MCF 10A (cell line): ENCODE measurements at regions not wholly inside any gene's neighbourhood (a gene's known extent, or its start where the extent isn't known, plus 50 kb on each side); places are given as distances from the start of the nearest gene placed in this dataset.

ENCODE experiments used
- BruUV-seq: library from RNA; stranded (reverse); fragments of 400-500 nt; replicated peaks from 2 replicates; lab custom pipeline; 2021; lab: Mats Ljungman, UMichigan
- CTCF ChIA-PET: fragments of 300-600 bp; sonication (Branson Sonifier 250); formaldehyde crosslinking; extraction: SDS; loops from one replicate; lab custom pipeline; 2021; ENCODE audit warnings: antibody characterized with exemption, inconsistent platforms; lab: Yijun Ruan, JAX
- POLR2A ChIA-PET: fragments of 300-600, 350-650 bp; sonication (Branson Sonifier 250); formaldehyde crosslinking; extraction: SDS; loops from one replicate; lab custom pipeline; 2020; ENCODE audit warnings: antibody characterized with exemption, inconsistent platforms; lab: Yijun Ruan, JAX
- DNase-seq: peaks from one replicate; pipeline ENCODE4 v3.0.0-alpha.2; 2018; ENCODE audit not compliant: unreplicated experiment
- H3K27ac Mint-ChIP-seq: one replicate; pipeline ENCODE4 v1.8.0; 2022; ENCODE audit warnings: mild to moderate bottlenecking, low read depth, mixed read lengths; ENCODE audit not compliant: unreplicated experiment
- H3K27me3 Mint-ChIP-seq: one replicate; pipeline ENCODE4 v1.8.0; 2022; ENCODE audit warnings: mixed read lengths; ENCODE audit not compliant: insufficient read depth, unreplicated experiment
- H3K36me3 Mint-ChIP-seq: one replicate; pipeline ENCODE4 v1.8.0; 2022; ENCODE audit warnings: mild to moderate bottlenecking, moderate library complexity, mixed read lengths; ENCODE audit not compliant: insufficient read depth, unreplicated experiment
- H3K4me1 Mint-ChIP-seq: one replicate; pipeline ENCODE4 v1.8.0; 2022; ENCODE audit warnings: mixed read lengths; ENCODE audit not compliant: insufficient read depth, unreplicated experiment
- H3K4me3 Mint-ChIP-seq: one replicate; pipeline ENCODE4 v1.8.0; 2022; ENCODE audit warnings: mild to moderate bottlenecking, moderate library complexity, mixed read lengths; ENCODE audit not compliant: unreplicated experiment
- H3K9me3 Mint-ChIP-seq: one replicate; pipeline ENCODE4 v1.8.0; 2022; ENCODE audit warnings: mixed read lengths; ENCODE audit not compliant: unreplicated experiment
- intact Hi-C: fragments of 100-400 bp; cut with micrococcal nuclease; formaldehyde crosslinking; loops from 2 replicates; pipeline ENCODE4 v1.14.1; 2022
- TF ChIP-seq, protein P1 (sequence below): fragments of 200-600 bp; IDR thresholded peaks from one replicate; pipeline ENCODE4 v1.8.0; 2022; ENCODE audit warnings: antibody characterized with exemption, mild to moderate bottlenecking; ENCODE audit not compliant: unreplicated experiment

DNA sequence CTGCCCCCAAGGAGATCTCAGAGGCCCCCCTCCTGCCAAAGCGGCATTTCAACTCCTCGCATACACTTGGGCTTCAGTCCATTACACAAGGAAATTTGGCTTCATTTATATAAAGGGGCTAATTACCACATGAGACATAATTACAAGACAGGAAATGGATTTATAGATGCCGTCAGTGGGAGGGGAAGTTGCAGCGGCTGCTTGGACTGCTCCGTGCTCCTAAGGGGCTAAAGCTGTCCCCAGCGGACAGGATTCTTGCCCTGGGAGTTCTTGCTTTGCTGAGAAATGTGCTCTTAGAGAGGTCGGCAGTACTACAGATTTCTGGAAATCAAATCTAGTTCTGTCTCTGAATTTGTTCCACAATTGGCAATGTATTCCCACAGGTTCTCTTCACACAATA is 57.2 kb upstream of the NLK start:
- no peak overlapping the region for H3K27ac Mint-ChIP-seq
- no peak for DNase-seq
- H3K36me3 Mint-ChIP-seq: peaks cover 7% of the 10 kb centered on the region
- no peak overlapping the region for H3K4me3 Mint-ChIP-seq
- TF ChIP-seq, protein P1, sequence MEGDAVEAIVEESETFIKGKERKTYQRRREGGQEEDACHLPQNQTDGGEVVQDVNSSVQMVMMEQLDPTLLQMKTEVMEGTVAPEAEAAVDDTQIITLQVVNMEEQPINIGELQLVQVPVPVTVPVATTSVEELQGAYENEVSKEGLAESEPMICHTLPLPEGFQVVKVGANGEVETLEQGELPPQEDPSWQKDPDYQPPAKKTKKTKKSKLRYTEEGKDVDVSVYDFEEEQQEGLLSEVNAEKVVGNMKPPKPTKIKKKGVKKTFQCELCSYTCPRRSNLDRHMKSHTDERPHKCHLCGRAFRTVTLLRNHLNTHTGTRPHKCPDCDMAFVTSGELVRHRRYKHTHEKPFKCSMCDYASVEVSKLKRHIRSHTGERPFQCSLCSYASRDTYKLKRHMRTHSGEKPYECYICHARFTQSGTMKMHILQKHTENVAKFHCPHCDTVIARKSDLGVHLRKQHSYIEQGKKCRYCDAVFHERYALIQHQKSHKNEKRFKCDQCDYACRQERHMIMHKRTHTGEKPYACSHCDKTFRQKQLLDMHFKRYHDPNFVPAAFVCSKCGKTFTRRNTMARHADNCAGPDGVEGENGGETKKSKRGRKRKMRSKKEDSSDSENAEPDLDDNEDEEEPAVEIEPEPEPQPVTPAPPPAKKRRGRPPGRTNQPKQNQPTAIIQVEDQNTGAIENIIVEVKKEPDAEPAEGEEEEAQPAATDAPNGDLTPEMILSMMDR: no peak
- ChIA-PET POLR2A (no interaction called here), CTCF (no interaction called here)
- BruUV-seq: no TSS peak
- no peaks in the 10 kb centered on the region for H3K9me3 Mint-ChIP-seq
- intact Hi-C loops: no loop called here
- no peaks in the 10 kb centered on the region for H3K27me3 Mint-ChIP-seq
- peaks cover 17% of the 10 kb centered on the region for H3K4me1 Mint-ChIP-seq

DNA sequence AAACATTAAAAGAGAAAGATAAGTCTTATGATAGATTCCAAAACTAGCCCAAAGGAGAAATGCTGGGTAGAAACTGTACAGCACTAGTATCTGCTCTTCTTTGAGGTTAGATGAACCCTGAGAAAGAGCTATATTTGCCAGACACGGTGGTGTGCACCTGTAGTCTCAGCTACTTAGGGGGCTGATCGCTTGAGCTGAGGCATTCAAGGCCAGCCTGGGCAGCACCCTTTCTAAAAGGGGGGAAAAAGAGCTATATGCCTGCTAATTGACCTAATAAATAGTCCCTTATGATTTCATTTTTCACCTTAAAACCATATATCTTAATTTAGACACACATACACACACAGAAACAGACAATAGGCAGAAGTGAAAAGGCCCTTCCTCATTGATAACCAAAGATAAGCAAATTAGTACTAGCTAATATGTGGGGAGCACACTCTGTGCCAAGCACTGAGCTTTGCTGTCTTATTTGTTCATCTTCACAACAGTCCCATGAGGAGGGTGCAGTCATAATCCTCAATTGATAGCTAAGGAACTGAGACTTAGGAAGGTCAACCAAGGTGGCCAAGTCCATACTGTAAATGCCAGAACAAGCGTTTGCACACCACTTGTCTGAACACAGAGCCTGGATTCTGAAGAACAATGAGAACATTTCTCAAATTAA is 56.6 kb upstream of the NLK start:
- POLR2A ChIA-PET: no interaction called here
- Mint-ChIP-seq H3K4me1 (peaks cover 13% of the 10 kb centered on the region), H3K9me3 (no peaks in the 10 kb centered on the region), H3K27ac (no peak overlapping the region), H3K36me3 (peaks cover 7% of the 10 kb centered on the region), H3K4me3 (no peak overlapping the region), H3K27me3 (no peaks in the 10 kb centered on the region)
- CTCF ChIA-PET: interaction anchor here (0.6 kb wide), 1 partner anchor 380 kb away, joined by 3 read pairs; no protein-coding TSS in a partner anchor
- BruUV-seq: no TSS peak
- DNase-seq: no peak
- TF ChIP-seq, protein P1: no peak
- intact Hi-C loops: no loop called here

DNA sequence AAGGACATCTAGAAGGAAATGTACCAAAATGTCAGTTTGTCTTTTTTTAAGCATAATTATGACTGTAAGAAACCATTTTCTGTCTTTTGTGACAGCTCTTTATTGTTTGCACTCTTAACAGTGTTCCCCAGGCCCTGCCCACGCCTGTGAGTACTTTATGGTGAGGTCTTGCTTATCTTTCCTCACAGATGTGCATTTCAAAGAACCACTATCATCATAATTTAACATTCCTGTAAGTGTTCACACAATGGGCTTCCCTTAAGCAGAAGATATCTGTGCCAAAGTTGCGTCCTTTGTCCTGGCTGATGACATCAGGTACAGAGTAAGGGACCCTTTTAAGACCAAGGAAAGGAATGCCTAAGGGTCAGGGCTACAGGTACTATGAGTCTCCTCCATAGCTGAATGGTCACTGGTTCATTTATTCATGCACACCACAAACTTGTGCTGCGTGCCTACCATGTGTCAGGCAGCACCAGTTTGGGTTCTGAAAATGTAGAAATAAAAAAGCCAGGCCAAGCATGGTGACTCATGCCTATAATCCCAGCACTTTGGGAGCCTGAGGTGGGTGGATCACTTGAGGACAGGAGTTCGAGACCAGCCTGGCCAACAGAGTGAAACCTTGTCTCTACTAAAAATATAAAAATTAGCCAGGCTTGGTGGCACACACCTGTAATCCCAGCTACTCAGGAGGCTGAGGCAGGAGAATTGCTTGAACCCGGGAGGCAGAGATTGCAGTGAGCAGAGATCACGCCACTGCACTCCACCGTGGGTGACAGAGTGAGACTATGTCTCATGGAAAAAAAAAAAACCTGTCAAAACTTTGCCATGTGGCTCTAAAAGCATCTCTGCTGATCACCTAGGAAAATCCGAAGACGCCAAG is 55.4 kb upstream of the NLK start:
- TF ChIP-seq, protein P1: no peak
- DNase-seq: no peak
- ChIA-PET CTCF (no interaction called here), POLR2A (no interaction called here)
- intact Hi-C loops: no loop called here
- peaks cover 7% of the 10 kb centered on the region for H3K4me1 Mint-ChIP-seq
- H3K36me3 Mint-ChIP-seq: peaks cover 7% of the 10 kb centered on the region
- no peak overlapping the region for H3K4me3 Mint-ChIP-seq
- no peak overlapping the region for H3K27ac Mint-ChIP-seq
- no peaks in the 10 kb centered on the region for H3K9me3 Mint-ChIP-seq
- H3K27me3 Mint-ChIP-seq: no peaks in the 10 kb centered on the region
- BruUV-seq: no TSS peak

DNA sequence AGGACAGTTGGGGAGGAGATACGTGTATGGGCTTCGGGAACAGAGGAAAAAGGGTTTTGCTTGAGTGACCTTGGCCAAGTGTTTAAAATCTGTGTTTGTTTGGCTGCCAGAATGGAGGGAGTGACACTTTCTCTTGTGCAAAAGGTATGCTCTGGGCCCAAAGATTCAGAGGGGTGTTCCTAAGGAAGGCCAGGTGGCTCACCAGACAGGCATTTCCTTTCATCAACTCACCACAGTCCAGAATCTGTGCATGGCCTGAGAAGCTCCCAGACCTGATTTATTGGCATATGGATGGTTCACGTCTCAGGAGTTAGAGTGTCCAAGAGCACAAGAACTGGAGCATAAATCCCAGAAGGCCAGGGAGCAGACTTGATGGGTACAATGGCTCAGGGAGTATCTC is 53.4 kb upstream of the NLK start:
- Mint-ChIP-seq H3K27ac (no peak overlapping the region), H3K27me3 (no peaks in the 10 kb centered on the region), H3K36me3 (peaks cover 7% of the 10 kb centered on the region), H3K9me3 (no peaks in the 10 kb centered on the region), H3K4me3 (no peak overlapping the region), H3K4me1 (peaks cover 7% of the 10 kb centered on the region)
- CTCF ChIA-PET: interaction anchor here (0.6 kb wide), 2 partner anchors 25 to 233 kb away, joined by 3 read pairs; no protein-coding TSS in a partner anchor
- intact Hi-C loops: no loop called here
- BruUV-seq: no TSS peak
- TF ChIP-seq, protein P1: no peak
- peak; percentile 26 for DNase-seq
- POLR2A ChIA-PET: no interaction called here
